Cardiac fibroblast (primary cell): ENCODE measurements at regions not wholly inside any gene's neighbourhood (a gene's known extent, or its start where the extent isn't known, plus 50 kb on each side); places are given as distances from the start of the nearest gene placed in this dataset.
"Not testable (repeated sequence)": the region's sequence is repeated elsewhere in the genome, so short reads cannot be mapped to it uniquely, and the experiment has no call there.

Experiments
- DNase-seq, 2 donors: peaks; one replicate each; pipeline versions ENCODE4 v3.0.0 to v3.0.0-alpha.2; 2010; ENCODE audit warnings: low read depth in 2 of 2
- H3K4me3 ChIP-seq, 2 donors: replicated peaks in 1 of 2; 1 replicate in 1 of 2; 2 replicates in 1 of 2; pipeline ENCODE4 v1.5.1; 2011; ENCODE audit warnings: low read depth in 2 of 2, low read length in 2 of 2, mild to moderate bottlenecking in 2 of 2, moderate library complexity in 1 of 2
- CTCF ChIP-seq: IDR thresholded peaks from one replicate; pipeline ENCODE4 v1.5.1; 2011; ENCODE audit warnings: low read depth, mild to moderate bottlenecking, low read length, inconsistent platforms

DNA sequence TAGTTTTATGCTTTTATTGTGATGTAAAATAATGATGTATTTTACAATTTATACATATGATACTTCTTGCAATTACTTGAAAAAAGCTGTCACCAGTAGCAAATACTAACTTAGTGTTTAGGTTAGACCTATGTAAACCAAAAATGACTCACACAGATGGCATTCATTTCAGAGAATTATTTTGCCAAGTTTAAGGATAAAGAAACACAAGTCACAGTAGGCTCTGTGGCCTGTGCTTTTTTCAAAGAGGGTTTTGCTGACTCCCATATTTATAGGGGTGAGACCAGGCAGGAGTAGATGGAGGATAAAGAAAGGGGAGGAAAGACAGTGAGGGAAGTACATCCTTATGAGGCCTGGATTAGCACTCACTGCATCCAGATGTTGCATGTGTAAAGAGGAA lies 356.6 kb upstream of the NPAP1 start:
- no peak for DNase-seq
- no peak overlapping the region for H3K4me3 ChIP-seq
- TF ChIP-seq CTCF, result no peak

DNA sequence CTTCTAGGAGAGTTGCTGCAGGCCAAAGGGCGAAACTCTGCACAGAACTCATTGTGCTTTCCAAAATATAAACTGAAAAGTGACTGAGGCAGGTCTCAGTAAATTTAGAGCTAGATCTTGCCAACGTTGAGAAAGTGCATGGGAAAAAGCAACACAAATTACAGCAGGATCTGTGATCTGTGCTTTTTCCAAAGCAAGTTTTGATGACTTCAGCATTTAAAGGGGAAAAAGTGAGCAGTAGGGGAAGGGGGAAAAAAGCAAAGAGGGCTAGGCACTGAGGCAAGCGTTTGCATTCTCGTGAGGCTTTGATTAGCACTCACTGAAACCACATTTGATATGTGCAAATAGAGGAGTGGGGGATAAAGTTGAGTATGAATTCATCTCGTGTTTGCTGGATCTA lies 351.5 kb upstream of the NPAP1 start:
- DNase-seq, H3K4me3 ChIP-seq: not testable (repeated sequence)

- peak in 1 of 2 donors; percentile 3 for DNase-seq
- H3K4me3 ChIP-seq, result not testable (repeated sequence)
Measured at GRCh38 chr15:24326513-24326912, 349.1 kb upstream of the NPAP1 start.

- not testable (repeated sequence) for H3K4me3 ChIP-seq, DNase-seq
Measured at GRCh38 chr15:24331964-24332363, 343.6 kb upstream of the NPAP1 start.

DNA sequence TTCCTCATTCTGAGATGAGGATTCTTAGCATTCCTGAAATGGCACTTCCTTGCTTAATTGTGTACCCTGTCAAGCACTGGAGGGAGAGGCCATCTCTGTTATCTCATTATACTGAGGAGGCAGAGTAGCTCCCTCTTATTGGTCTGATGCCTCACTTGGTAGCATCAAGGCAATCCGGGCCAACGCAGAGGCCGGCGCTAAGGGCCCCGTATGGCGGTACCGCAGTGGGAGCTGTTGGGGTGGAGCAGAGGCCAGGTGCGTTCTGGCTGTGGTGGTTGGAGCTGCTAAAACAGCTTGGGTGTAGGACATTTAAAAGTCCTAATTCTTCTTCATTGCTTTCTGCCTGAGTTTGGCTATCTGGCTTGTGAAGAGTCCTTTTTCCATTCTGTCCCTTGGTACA lies 333.7 kb upstream of the NPAP1 start:
- DNase-seq, H3K4me3 ChIP-seq: not testable (repeated sequence)

GRCh38 chr15:24352777-24353176 lies 322.8 kb upstream of the NPAP1 start:
- not testable (repeated sequence) for H3K4me3 ChIP-seq, DNase-seq

DNA sequence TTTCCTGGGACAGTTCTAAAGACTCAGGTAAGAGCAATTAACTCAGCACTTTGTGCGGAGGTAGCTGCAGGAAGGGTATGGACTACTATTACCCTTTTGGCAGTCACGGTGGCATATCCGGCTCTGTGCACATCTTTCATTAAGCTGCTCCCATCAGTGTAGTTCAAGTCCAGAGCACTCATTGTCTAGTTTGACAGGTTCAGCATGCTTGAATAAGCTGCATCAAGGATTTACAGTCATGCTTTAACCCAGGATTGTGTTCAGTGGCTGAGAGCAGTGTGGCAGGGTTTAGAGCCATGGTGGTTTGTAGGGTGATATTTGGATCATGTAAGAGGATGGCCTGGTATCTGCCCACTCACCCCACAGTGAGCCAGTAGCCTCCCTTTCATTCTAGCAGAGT lies 294.5 kb upstream of the NPAP1 start:
- not testable (repeated sequence) for H3K4me3 ChIP-seq, DNase-seq

DNA sequence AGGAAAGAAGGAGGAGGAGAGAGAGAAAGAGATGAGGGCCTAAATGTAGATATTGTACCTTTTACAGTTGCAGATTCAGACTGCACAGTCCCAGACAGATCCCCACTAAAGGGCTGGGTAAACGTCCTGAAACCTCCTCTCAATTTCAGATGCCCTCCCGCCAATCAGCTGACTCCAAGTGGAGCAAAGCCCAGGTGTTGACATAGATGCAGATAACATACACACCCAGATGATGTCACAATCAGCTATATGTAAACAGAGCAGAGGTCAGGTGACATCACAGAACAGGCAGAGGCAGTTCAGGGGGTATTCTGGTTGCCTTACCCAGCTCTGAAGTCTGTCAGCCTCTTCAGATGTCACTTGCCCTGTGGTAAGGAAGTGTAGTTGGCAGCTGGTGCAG lies 290.3 kb upstream of the NPAP1 start:
- not testable (repeated sequence) for DNase-seq

DNA sequence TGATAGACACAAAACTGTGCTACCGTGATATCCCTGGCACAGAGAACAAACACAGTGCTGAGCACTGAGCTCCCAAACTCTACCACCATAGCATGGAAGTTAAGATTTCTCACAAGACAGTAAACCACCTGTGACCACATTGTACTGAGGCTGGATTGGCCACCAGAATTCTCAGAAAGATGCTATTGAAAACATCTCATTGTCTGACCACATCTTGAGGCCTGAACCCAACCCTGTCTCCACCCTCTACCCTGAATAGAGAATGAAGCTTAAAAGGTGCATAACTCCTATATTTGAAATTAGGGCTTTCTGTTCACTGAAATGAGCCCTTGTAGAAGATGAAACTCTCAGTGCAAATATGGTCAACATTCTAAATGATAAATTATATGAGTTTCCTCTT lies 281.3 kb upstream of the NPAP1 start:
- H3K4me3 ChIP-seq, result no peak overlapping the region
- DNase-seq, result no peak
- TF ChIP-seq CTCF, result no peak

More for the DNA sequence above, 290.3 kb upstream of the NPAP1 start:
- not testable (repeated sequence) for H3K4me3 ChIP-seq

DNA sequence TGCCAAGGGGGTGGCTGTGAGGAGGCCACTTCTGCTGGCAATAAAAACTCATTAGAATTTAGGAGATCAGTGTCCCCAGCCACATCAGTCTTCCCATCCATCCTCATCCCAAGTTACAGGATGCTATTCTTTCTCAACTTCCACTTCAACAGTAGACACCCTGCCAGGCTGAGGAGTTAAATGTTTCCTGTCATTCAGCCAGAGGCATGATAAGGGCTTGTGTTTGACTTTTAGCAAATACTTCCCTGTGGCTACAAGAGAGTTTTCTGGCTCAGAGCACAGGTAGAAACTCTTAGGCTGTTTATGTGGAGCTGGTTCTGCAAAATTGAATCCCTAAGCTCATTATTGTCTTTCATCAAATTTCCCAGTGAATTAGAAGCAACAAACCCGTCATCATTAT lies 262.9 kb upstream of the NPAP1 start:
- not testable (repeated sequence) for DNase-seq

GRCh38 chr15:24426286-24427054 lies 249.1 kb upstream of the NPAP1 start:
- H3K4me3 ChIP-seq, DNase-seq: not testable (repeated sequence)

More for the DNA sequence above, 262.9 kb upstream of the NPAP1 start:
- not testable (repeated sequence) for H3K4me3 ChIP-seq

DNA sequence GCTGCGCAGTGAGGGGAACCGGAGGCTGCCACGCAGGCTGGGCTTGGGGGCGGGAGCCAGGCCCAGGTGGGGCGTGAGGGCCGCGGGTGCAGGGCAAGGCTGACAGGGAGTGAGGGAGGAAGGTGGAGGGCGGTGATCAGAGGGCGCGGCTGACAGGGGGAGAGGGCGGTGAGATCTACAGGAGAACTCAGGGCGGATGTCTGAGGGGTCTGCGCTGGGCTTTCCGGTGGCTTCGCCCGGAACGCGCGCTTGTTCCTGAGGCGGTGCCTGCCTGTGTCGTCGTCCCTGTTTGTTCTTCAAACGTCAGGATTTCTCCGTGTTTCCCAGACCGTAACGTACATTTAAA lies 248.5 kb upstream of the NPAP1 start:
- not testable (repeated sequence) for H3K4me3 ChIP-seq, DNase-seq

- not testable (repeated sequence) for DNase-seq, H3K4me3 ChIP-seq
Measured at GRCh38 chr15:24435075-24435820, 240.3 kb upstream of the NPAP1 start.

DNA sequence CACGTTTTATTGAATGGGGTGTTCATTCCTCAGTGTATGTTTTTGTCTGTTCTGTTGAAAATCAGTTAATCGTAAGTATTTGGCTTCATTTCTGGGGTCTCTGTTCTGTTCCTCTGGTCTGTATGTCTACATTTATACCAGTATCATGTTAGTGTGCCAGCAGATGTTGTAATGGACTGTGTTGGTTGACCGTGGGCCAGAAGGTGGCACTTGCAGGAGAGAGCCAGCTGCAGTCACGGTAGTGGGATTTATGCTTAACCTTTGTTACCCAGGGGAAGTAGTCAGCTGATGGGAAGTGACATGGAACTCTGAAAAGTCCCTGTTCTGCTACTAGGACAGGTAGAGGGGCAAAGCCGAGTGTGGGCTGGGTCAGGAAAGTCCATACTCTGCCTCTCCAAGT lies 238.3 kb upstream of the NPAP1 start:
- DNase-seq, H3K4me3 ChIP-seq: not testable (repeated sequence)

DNA sequence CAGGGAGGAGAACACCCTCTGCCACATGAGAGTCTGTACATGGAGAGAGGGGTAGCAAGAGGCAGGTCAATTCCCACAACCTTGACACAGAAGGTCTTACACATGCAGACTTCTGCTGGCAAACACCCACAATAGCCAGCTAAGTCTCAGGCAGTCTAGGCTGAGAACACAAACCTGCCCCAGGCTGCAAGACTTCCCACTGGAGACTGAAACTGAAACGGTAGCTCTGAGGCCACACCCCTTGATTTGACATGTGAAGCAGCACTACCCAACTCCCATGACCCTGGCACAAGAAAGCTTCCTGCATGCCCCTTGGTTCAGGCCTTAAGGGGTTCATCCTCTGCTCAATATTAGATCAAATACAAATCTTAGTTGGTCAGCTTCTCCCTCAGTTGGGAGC lies 237.8 kb upstream of the NPAP1 start:
- not testable (repeated sequence) for DNase-seq

More for the DNA sequence above, 237.8 kb upstream of the NPAP1 start:
- H3K4me3 ChIP-seq, result not testable (repeated sequence)
